Coronary artery (tissue), 2 donors: ENCODE measurements at regions not wholly inside any gene's neighbourhood (a gene's known extent, or its start where the extent isn't known, plus 50 kb on each side); places are given as distances from the start of the nearest gene placed in this dataset.

Experiments used
- DNase-seq: peaks from one replicate; pipeline ENCODE4 v3.0.0-alpha.2; 2017; ENCODE audit warnings: low spot score
- H3K27ac ChIP-seq, 2 donors: fragments of 200-600 bp; sonication (generic); one replicate each; pipeline ENCODE4 v1.5.1; 2016 to 2019
- H3K4me3 ChIP-seq: fragments of 200-600 bp; sonication (generic); 2 replicates; pipeline ENCODE4 v1.5.1; 2016; ENCODE audit warnings: mild to moderate bottlenecking, moderate library complexity
- CTCF ChIP-seq: fragments of 200-600 bp; sonication (generic); IDR thresholded peaks from one replicate; pipeline ENCODE4 v1.5.1; 2019; ENCODE audit warnings: antibody characterized with exemption

DNA sequence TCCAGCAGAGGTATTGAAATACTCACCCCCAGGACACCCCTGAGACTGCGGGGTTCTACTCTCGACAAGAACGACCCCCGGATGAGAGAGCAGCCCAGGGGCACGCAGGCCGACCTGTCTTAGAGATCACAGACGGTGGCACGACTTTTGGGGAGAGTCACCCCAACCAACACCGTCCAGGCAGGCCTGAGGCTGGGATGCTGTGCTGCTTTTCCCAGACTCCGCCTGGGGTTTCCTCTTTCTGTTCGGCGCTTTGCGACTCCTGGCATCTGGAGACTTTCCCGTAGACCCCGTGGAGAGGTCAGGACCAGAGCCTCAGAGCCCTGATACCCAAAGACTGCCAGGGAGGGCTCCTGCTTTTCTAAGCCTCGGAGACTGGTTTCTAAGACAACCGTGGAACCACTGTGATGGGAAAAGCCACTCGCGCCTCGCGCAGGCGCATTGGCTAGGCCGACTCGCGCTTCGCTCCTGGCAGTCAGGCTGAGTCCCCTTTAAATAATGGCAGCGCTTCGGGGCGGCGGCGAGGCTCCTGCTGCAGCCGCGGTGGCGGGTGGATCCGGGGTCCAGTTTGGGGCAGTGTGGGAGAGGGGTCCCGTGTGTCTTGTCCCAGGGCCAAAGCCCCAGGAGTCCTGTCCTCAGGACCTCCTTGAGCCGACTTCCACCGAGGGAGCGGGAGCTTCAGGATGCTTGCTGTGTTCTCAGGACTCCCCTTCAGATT lies 484.0 kb downstream of the SPATA31A7 start:
- Histone ChIP-seq H3K27ac (no peak overlapping the region), H3K4me3 (no peak overlapping the region)
- TF ChIP-seq CTCF: no peak
- peak; percentile 62 for DNase-seq

GRCh38 chr9:61674465-61674864 lies 484.6 kb downstream of the SPATA31A7 start:
- DNase-seq: peak; percentile 43
- TF ChIP-seq CTCF: no peak

GRCh38 chr9:61674882-61675281 lies 485.0 kb downstream of the SPATA31A7 start:
- no peak overlapping the region for H3K27ac ChIP-seq
- DNase-seq: peak; percentile 38
- no peak for TF ChIP-seq CTCF
- H3K4me3 ChIP-seq: no peak overlapping the region

More at GRCh38 chr9:61674465-61674864, 484.6 kb downstream of the SPATA31A7 start:
- no peak overlapping the region for H3K4me3 ChIP-seq
- H3K27ac ChIP-seq: no peak overlapping the region
